SK-N-SH (cell line): ENCODE measurements at regions not wholly inside any gene's neighbourhood (a gene's known extent, or its start where the extent isn't known, plus 50 kb on each side); places are given as distances from the start of the nearest gene placed in this dataset.

Experiments
- CTCF ChIA-PET: fragments of 300-600, 350-600 bp; formaldehyde crosslinking; extraction: SDS; loops from one replicate; lab custom pipeline; 2021; lab: Yijun Ruan, JAX
- POLR2A ChIA-PET: fragments of 350-600 bp; sonication (Branson Sonifier 250); formaldehyde crosslinking; extraction: SDS; loops from one replicate; lab custom pipeline; 2020; ENCODE audit warnings: antibody characterized with exemption, inconsistent platforms; lab: Yijun Ruan, JAX
- DNase-seq: peaks from one replicate; pipeline ENCODE4 v3.0.0; 2012
- H2AFZ ChIP-seq: fragments of 200-600 bp; sonication (generic); 2 replicates; pipeline ENCODE4 v1.8.1; 2016; ENCODE audit warnings: antibody characterized with exemption, mild to moderate bottlenecking, low read depth
- H3F3A ChIP-seq: fragments of 200-600 bp; sonication (generic); replicated peaks from 2 replicates; pipeline ENCODE3; 2016; ENCODE audit warnings: antibody characterized with exemption, mild to moderate bottlenecking; ENCODE audit not compliant: insufficient read depth
- H3K27ac ChIP-seq, 2 experiments: fragments of 200-500 bp in 1 of 2; fragments of 200-600 bp in 1 of 2; sonication (Bioruptor generic) in 1 of 2; sonication (generic), shearing (Covaris generic) in 1 of 2; 2 replicates each; pipeline versions ENCODE4 v1.5.1 to v1.6.1; 2014 to 2016; ENCODE audit warnings: low read depth in 2 of 2, inconsistent platforms in 1 of 2, low read length in 1 of 2, mild to moderate bottlenecking in 1 of 2, mixed read lengths in 1 of 2
- H3K27me3 ChIP-seq: fragments of 200-600 bp; sonication (generic), shearing (Covaris generic); 2 replicates; pipeline ENCODE4 v1.6.1; 2016; ENCODE audit warnings: mixed run types; ENCODE audit not compliant: insufficient read depth
- H3K36me3 ChIP-seq, 2 experiments: fragments of 200-500 bp in 1 of 2; fragments of 200-600 bp in 1 of 2; sonication (Bioruptor generic) in 1 of 2; sonication (generic) in 1 of 2; replicated peaks in 1 of 2; 2 replicates each; pipeline versions ENCODE3 to v1.5.1; 2014 to 2016; ENCODE audit warnings: low read length in 1 of 2, mild to moderate bottlenecking in 1 of 2; ENCODE audit not compliant: insufficient read depth in 2 of 2, control insufficient read depth in 1 of 2
- H3K4me1 ChIP-seq, 2 experiments: fragments of 200-500 bp in 1 of 2; fragments of 200-600 bp in 1 of 2; sonication (Bioruptor generic) in 1 of 2; sonication (generic), shearing (Covaris generic) in 1 of 2; 2 replicates each; pipeline versions ENCODE4 v1.5.1 to v1.6.1; 2014 to 2016; ENCODE audit warnings: low read depth in 1 of 2, low read length in 1 of 2, mixed run types in 1 of 2; ENCODE audit not compliant: insufficient read depth in 2 of 2, control insufficient read depth in 1 of 2
- H3K4me2 ChIP-seq: fragments of 200-600 bp; sonication (generic), shearing (Covaris generic); 2 replicates; pipeline ENCODE4 v1.6.1; 2017; ENCODE audit warnings: mixed run types
- H3K4me3 ChIP-seq, 2 experiments: fragments of 200-500 bp in 1 of 2; fragments of 200-600 bp in 1 of 2; sonication (Bioruptor generic) in 1 of 2; sonication (generic), shearing (Covaris generic) in 1 of 2; 2 replicates each; pipeline versions ENCODE4 v1.5.1 to v1.8.1; 2014 to 2016; ENCODE audit warnings: low read depth in 2 of 2, inconsistent platforms in 1 of 2, low read length in 1 of 2, mild to moderate bottlenecking in 1 of 2, mixed read lengths in 1 of 2, moderate library complexity in 1 of 2
- H3K79me2 ChIP-seq: fragments of 200-600 bp; sonication (generic); 2 replicates; pipeline ENCODE4 v1.8.1; 2017; ENCODE audit warnings: mild to moderate bottlenecking; ENCODE audit not compliant: insufficient read depth
- H3K9ac ChIP-seq: fragments of 200-600 bp; sonication (generic); 2 replicates; pipeline ENCODE4 v1.6.1; 2017; ENCODE audit warnings: mixed run types
- H3K9me2 ChIP-seq: fragments of 200-600 bp; sonication (generic); 2 replicates; pipeline ENCODE4 v1.6.1; 2017; ENCODE audit warnings: mixed run types
- H3K9me3 ChIP-seq: fragments of 200-600 bp; sonication (generic); 2 replicates; pipeline ENCODE4 v1.6.1; 2017; ENCODE audit warnings: mixed run types, mild to moderate bottlenecking, moderate library complexity
- H4K20me1 ChIP-seq: fragments of 200-600 bp; sonication (generic); 2 replicates; pipeline ENCODE4 v1.6.1; 2017; ENCODE audit warnings: mild to moderate bottlenecking, mixed run types; ENCODE audit not compliant: insufficient read depth
- CHD2 ChIP-seq: fragments of 150-350 bp; IDR thresholded peaks from 2 replicates; pipeline ENCODE4 v1.6.1; 2018; ENCODE audit warnings: low read length; ENCODE audit not compliant: partially characterized antibody
- ELF1 ChIP-seq: IDR thresholded peaks from 2 replicates; pipeline ENCODE4 v1.4.0; 2012
- EP300 ChIP-seq, 2 experiments: IDR thresholded peaks; 2 replicates each; pipeline versions ENCODE4 v1.4.0 to v1.6.1; 2012; ENCODE audit warnings: borderline replicate concordance in 1 of 2, low read depth in 1 of 2, low read length in 1 of 2
- FOSL2 ChIP-seq: IDR thresholded peaks from 2 replicates; pipeline ENCODE4 v1.4.0; 2012; ENCODE audit warnings: low read depth, mild to moderate bottlenecking, moderate library complexity, borderline replicate concordance
- FOXJ3 ChIP-seq: sonication (generic); formaldehyde crosslinking; IDR thresholded peaks from 2 replicates; pipeline ENCODE4 v1.5.1; 2020; ENCODE audit warnings: mild to moderate bottlenecking, missing genetic modification reagents
- MXI1 ChIP-seq: IDR thresholded peaks from 2 replicates; pipeline ENCODE4 v1.6.1; 2012; ENCODE audit warnings: mild to moderate bottlenecking, low read depth, low read length, improper control_type of control experiment
- NRF1 ChIP-seq: IDR thresholded peaks from 2 replicates; pipeline ENCODE4 v1.6.1; 2012; ENCODE audit warnings: low read depth, mild to moderate bottlenecking, low read length
- RAD21 ChIP-seq: IDR thresholded peaks from 2 replicates; pipeline ENCODE4 v1.6.1; 2012; ENCODE audit warnings: mild to moderate bottlenecking, low read length
- RCOR1 ChIP-seq: fragments of 150-350 bp; IDR thresholded peaks from 2 replicates; pipeline ENCODE4 v1.6.1; 2017; ENCODE audit warnings: antibody characterized with exemption, low read length
- RXRA ChIP-seq: IDR thresholded peaks from 2 replicates; pipeline ENCODE4 v1.4.0; 2012; ENCODE audit warnings: low read depth, mild to moderate bottlenecking, borderline replicate concordance
- SIN3A ChIP-seq: IDR thresholded peaks from 2 replicates; pipeline ENCODE4 v1.6.1; 2012; ENCODE audit warnings: low read depth, mild to moderate bottlenecking, low read length, moderate library complexity, borderline replicate concordance
- SMC3 ChIP-seq: IDR thresholded peaks from 2 replicates; pipeline ENCODE4 v1.6.1; 2012; ENCODE audit warnings: low read depth, low read length, improper control_type of control experiment
- TAF1 ChIP-seq: IDR thresholded peaks from 2 replicates; pipeline ENCODE4 v1.6.1; 2012; ENCODE audit warnings: low read depth, mild to moderate bottlenecking, low read length, moderate library complexity, borderline replicate concordance
- TEAD4 ChIP-seq: IDR thresholded peaks from 2 replicates; pipeline ENCODE4 v1.4.0; 2012; ENCODE audit warnings: mild to moderate bottlenecking, borderline replicate concordance; ENCODE audit not compliant: insufficient read depth
- WGBS: methylation state at CpG from one replicate; pipeline ENCODE4 v1.1.6; 2017; ENCODE audit warnings: low lambda C conversion rate; 5-methylcytosine and 5-hydroxymethylcytosine counted together
- TF ChIP-seq, protein P1 (sequence below): fragments of 200-600 bp; sonication (generic); IDR thresholded peaks from 2 replicates; pipeline ENCODE4 v1.6.1; 2017; ENCODE audit warnings: antibody characterized with exemption, mild to moderate bottlenecking, moderate library complexity
- TF ChIP-seq, protein P2 (sequence below): IDR thresholded peaks from 2 replicates; pipeline ENCODE4 v1.6.1; 2012; ENCODE audit warnings: mild to moderate bottlenecking, low read depth, low read length, moderate library complexity
- TF ChIP-seq, protein P3 (sequence below): IDR thresholded peaks from 2 replicates; pipeline ENCODE4; 2012
- TF ChIP-seq, protein P4 (sequence below): fragments of 150-350 bp; IDR thresholded peaks from 2 replicates; pipeline ENCODE4 v1.6.1; 2016; ENCODE audit warnings: mild to moderate bottlenecking, low read depth, low read length

DNA sequence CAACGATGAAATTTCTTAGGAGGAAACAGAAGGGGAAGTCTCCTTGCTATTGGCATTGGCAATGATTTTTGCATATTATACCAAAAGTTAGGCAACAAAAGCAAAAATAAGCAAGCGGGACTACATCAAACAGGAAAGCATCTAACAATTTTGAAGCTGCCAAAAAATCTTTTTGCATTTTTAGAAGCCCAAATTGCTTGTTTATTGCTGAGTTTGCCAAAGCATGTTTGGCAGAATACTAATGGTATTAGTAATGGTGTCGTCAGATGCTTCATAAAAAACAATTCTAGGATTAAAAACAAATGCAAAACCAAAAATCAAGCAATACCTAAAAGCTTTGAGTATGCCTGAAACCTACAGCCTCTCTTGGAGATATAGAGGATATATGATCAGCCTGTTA is 80.0 kb downstream of the GALR1 start:
- POLR2A ChIA-PET: no interaction called here
- Histone ChIP-seq H3K4me2 (no peak overlapping the region), H3K9me3 (no peaks in the 10 kb centered on the region), H4K20me1 (no peaks in the 10 kb centered on the region), H3F3A (no peaks in the 10 kb centered on the region), H3K79me2 (no peaks in the 10 kb centered on the region), H3K9me2 (no peaks in the 10 kb centered on the region), H3K27ac (no peak overlapping the region), H3K36me3 (no peaks in the 10 kb centered on the region)
- 12% methylated on average over 3 of the region's 3 CpGs for WGBS
- TF ChIP-seq SMC3: no peak
- no peak for TF ChIP-seq FOXJ3 (CRISPR knock-in tag)
- no peak for TF ChIP-seq RCOR1
- no peak for TF ChIP-seq TEAD4
- TF ChIP-seq SIN3A: no peak
- TF ChIP-seq FOSL2: no peak
- no peak for TF ChIP-seq ELF1
- no peak for TF ChIP-seq RXRA
- TF ChIP-seq EP300 (IDR thresholded peaks at IDR 0.05; ENCODE audit: borderline replicate concordance in 1 of 2, low read depth in 1 of 2, low read length in 1 of 2): no peak
- TF ChIP-seq TAF1: no peak
- TF ChIP-seq, protein P1, sequence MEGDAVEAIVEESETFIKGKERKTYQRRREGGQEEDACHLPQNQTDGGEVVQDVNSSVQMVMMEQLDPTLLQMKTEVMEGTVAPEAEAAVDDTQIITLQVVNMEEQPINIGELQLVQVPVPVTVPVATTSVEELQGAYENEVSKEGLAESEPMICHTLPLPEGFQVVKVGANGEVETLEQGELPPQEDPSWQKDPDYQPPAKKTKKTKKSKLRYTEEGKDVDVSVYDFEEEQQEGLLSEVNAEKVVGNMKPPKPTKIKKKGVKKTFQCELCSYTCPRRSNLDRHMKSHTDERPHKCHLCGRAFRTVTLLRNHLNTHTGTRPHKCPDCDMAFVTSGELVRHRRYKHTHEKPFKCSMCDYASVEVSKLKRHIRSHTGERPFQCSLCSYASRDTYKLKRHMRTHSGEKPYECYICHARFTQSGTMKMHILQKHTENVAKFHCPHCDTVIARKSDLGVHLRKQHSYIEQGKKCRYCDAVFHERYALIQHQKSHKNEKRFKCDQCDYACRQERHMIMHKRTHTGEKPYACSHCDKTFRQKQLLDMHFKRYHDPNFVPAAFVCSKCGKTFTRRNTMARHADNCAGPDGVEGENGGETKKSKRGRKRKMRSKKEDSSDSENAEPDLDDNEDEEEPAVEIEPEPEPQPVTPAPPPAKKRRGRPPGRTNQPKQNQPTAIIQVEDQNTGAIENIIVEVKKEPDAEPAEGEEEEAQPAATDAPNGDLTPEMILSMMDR: no peak
- TF ChIP-seq, protein P2, sequence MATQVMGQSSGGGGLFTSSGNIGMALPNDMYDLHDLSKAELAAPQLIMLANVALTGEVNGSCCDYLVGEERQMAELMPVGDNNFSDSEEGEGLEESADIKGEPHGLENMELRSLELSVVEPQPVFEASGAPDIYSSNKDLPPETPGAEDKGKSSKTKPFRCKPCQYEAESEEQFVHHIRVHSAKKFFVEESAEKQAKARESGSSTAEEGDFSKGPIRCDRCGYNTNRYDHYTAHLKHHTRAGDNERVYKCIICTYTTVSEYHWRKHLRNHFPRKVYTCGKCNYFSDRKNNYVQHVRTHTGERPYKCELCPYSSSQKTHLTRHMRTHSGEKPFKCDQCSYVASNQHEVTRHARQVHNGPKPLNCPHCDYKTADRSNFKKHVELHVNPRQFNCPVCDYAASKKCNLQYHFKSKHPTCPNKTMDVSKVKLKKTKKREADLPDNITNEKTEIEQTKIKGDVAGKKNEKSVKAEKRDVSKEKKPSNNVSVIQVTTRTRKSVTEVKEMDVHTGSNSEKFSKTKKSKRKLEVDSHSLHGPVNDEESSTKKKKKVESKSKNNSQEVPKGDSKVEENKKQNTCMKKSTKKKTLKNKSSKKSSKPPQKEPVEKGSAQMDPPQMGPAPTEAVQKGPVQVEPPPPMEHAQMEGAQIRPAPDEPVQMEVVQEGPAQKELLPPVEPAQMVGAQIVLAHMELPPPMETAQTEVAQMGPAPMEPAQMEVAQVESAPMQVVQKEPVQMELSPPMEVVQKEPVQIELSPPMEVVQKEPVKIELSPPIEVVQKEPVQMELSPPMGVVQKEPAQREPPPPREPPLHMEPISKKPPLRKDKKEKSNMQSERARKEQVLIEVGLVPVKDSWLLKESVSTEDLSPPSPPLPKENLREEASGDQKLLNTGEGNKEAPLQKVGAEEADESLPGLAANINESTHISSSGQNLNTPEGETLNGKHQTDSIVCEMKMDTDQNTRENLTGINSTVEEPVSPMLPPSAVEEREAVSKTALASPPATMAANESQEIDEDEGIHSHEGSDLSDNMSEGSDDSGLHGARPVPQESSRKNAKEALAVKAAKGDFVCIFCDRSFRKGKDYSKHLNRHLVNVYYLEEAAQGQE: no peak
- no peak for TF ChIP-seq NRF1
- no peak for TF ChIP-seq MXI1
- TF ChIP-seq RAD21: no peak
- TF ChIP-seq, protein P3, sequence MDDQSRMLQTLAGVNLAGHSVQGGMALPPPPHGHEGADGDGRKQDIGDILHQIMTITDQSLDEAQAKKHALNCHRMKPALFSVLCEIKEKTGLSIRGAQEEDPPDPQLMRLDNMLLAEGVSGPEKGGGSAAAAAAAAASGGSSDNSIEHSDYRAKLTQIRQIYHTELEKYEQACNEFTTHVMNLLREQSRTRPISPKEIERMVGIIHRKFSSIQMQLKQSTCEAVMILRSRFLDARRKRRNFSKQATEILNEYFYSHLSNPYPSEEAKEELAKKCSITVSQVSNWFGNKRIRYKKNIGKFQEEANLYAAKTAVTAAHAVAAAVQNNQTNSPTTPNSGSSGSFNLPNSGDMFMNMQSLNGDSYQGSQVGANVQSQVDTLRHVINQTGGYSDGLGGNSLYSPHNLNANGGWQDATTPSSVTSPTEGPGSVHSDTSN: no peak
- TF ChIP-seq, protein P4, sequence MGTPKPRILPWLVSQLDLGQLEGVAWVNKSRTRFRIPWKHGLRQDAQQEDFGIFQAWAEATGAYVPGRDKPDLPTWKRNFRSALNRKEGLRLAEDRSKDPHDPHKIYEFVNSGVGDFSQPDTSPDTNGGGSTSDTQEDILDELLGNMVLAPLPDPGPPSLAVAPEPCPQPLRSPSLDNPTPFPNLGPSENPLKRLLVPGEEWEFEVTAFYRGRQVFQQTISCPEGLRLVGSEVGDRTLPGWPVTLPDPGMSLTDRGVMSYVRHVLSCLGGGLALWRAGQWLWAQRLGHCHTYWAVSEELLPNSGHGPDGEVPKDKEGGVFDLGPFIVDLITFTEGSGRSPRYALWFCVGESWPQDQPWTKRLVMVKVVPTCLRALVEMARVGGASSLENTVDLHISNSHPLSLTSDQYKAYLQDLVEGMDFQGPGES: no peak
- TF ChIP-seq CHD2: no peak
- TF ChIP-seq, all 33 proteins: peak for 0
- no peak overlapping the region for H3K9ac ChIP-seq
- DNase-seq: no peak
- no peaks in the 10 kb centered on the region for H3K27me3 ChIP-seq
- H3K4me3 ChIP-seq: no peak overlapping the region
- H3K4me1 ChIP-seq: no peaks in the 10 kb centered on the region
- CTCF ChIA-PET: interaction anchor here (0.6 to 1.2 kb wide), 2 partner anchors 9 to 157 kb away, joined by 3 read pairs; no protein-coding TSS in a partner anchor
- no peak overlapping the region for H2AFZ ChIP-seq
